Adrenal gland (tissue), 5 donors: ENCODE measurements at regions not wholly inside any gene's neighbourhood (a gene's known extent, or its start where the extent isn't known, plus 50 kb on each side); places are given as distances from the start of the nearest gene placed in this dataset.

Source experiments
- CTCF ChIP-seq, 6 experiments: fragments of 450-650 bp in 4 of 6; fragments of 200-600 bp in 2 of 6; sonication (generic) in 1 of 6; IDR thresholded peaks; 1 replicate in 5 of 6; 2 replicates in 1 of 6; pipeline versions ENCODE4 v1.5.1 to v1.8.0; 2016 to 2021; ENCODE audit warnings: antibody characterized with exemption in 6 of 6, mild to moderate bottlenecking in 2 of 6, moderate library complexity in 1 of 6
- POLR2A ChIP-seq, 2 donors: fragments of 450-650 bp; IDR thresholded peaks; one replicate each; pipeline ENCODE4 v1.6.1; 2017; ENCODE audit warnings: antibody characterized with exemption in 2 of 2, mild to moderate bottlenecking in 2 of 2, moderate library complexity in 1 of 2
- donor health status: DM: no; HTN: no; CAD: no.

- no peak for TF ChIP-seq CTCF (IDR thresholded peaks at IDR 0.05)
- TF ChIP-seq POLR2A (IDR thresholded peaks at IDR 0.05), result no peak
Observed at GRCh38 chrX:7285765-7286164, 137.8 kb upstream of the PUDP start.
